HEK293 (cell line): ENCODE measurements at regions not wholly inside any gene's neighbourhood (a gene's known extent, or its start where the extent isn't known, plus 50 kb on each side); places are given as distances from the start of the nearest gene placed in this dataset.

ENCODE experiments used
- BCL11A ChIP-seq: fragments of 450-650 bp; formaldehyde crosslinking; IDR thresholded peaks from 2 replicates; pipeline ENCODE4 v1.5.1; 2016; ENCODE audit warnings: low read depth, missing biosample characterization, missing genetic modification characterization
- KLF8 ChIP-seq: fragments of 450-650 bp; formaldehyde crosslinking; IDR thresholded peaks from 2 replicates; pipeline ENCODE4 v1.5.1; 2016; ENCODE audit warnings: missing biosample characterization, missing genetic modification characterization
- KLF9 ChIP-seq: fragments of 450-650 bp; formaldehyde crosslinking; IDR thresholded peaks from 2 replicates; pipeline ENCODE4 v1.5.1; 2016; ENCODE audit warnings: missing biosample characterization, missing genetic modification characterization, low read depth
- MZF1 ChIP-seq: fragments of 450-650 bp; formaldehyde crosslinking; IDR thresholded peaks from 2 replicates; pipeline ENCODE4 v1.5.1; 2017; ENCODE audit warnings: missing biosample characterization, missing genetic modification characterization, borderline replicate concordance
- OSR2 ChIP-seq: fragments of 450-650 bp; formaldehyde crosslinking; IDR thresholded peaks from 2 replicates; pipeline ENCODE4 v1.5.1; 2016; ENCODE audit warnings: missing biosample characterization, missing genetic modification characterization
- SCRT1 ChIP-seq: fragments of 450-650 bp; formaldehyde crosslinking; IDR thresholded peaks from 2 replicates; pipeline ENCODE4 v1.5.1; 2016; ENCODE audit warnings: missing biosample characterization, missing genetic modification characterization, borderline replicate concordance
- YY1 ChIP-seq: fragments of 450-650 bp; formaldehyde crosslinking; IDR thresholded peaks from 2 replicates; pipeline ENCODE4 v1.5.1; 2018; ENCODE audit warnings: missing biosample characterization, missing genetic modification characterization
- ZNF202 ChIP-seq: fragments of 450-650 bp; formaldehyde crosslinking; IDR thresholded peaks from 2 replicates; pipeline ENCODE4 v1.5.1; 2016; ENCODE audit warnings: missing biosample characterization, missing genetic modification characterization, borderline replicate concordance
- TF ChIP-seq, protein P1 (sequence below): fragments of 450-650 bp; formaldehyde crosslinking; IDR thresholded peaks from 2 replicates; pipeline ENCODE4 v1.5.1; 2016; ENCODE audit warnings: missing biosample characterization, missing genetic modification characterization
- TF ChIP-seq, protein P2 (sequence below): fragments of 450-650 bp; formaldehyde crosslinking; IDR thresholded peaks from 2 replicates; pipeline ENCODE4 v1.5.1; 2016; ENCODE audit warnings: missing biosample characterization, missing genetic modification characterization

DNA sequence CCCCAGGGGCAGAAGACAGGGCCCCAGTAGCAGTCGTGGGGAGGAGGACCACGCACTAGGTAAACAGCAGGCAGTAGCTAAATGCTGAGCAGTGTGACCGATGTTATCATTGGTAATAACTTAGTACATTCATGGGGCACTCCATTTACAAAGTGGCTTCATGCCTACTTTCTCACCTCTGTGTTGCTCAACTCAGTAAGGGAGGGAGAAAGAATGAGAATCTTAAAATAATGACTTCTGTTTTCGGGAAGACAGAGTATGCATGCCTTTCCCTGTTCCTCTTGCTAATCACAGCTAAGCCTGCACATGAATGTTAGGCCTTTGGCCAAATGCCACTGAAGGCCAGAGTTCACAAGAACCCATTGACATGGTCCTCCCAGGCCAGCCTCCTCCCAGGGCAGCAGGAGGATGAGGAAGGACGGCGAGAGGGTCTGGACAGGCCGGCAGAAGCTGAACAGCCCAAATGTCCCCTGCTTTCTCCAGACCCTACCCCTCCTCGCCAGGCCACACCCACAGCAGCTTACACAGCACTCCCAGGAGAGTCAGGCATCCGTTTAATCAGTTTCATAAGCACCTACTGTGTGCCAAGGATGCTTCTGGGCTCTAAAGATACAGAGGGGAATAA is 183.4 kb downstream of the ANKRD60 start:
- TF ChIP-seq, protein P1, sequence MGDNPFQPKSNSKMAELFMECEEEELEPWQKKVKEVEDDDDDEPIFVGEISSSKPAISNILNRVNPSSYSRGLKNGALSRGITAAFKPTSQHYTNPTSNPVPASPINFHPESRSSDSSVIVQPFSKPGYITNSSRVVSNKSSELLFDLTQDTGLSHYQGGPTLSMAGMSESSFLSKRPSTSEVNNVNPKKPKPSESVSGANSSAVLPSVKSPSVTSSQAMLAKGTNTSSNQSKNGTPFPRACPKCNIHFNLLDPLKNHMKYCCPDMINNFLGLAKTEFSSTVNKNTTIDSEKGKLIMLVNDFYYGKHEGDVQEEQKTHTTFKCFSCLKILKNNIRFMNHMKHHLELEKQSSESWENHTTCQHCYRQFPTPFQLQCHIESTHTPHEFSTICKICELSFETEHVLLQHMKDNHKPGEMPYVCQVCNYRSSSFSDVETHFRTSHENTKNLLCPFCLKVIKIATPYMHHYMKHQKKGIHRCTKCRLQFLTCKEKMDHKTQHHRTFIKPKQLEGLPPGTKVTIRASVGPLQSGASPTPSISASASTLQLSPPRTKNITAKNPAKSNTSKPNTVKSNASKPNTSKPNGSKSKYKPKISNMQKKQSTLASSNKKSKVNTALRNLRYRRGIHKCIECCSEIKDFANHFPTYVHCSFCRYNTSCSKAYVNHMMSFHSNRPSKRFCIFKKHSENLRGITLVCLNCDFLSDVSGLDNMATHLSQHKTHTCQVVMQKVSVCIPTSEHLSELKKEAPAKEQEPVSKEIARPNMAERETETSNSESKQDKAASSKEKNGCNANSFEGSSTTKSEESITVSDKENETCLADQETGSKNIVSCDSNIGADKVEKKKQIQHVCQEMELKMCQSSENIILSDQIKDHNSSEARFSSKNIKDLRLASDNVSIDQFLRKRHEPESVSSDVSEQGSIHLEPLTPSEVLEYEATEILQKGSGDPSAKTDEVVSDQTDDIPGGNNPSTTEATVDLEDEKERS (tag by site-specific recombination): no peak
- TF ChIP-seq, protein P2, sequence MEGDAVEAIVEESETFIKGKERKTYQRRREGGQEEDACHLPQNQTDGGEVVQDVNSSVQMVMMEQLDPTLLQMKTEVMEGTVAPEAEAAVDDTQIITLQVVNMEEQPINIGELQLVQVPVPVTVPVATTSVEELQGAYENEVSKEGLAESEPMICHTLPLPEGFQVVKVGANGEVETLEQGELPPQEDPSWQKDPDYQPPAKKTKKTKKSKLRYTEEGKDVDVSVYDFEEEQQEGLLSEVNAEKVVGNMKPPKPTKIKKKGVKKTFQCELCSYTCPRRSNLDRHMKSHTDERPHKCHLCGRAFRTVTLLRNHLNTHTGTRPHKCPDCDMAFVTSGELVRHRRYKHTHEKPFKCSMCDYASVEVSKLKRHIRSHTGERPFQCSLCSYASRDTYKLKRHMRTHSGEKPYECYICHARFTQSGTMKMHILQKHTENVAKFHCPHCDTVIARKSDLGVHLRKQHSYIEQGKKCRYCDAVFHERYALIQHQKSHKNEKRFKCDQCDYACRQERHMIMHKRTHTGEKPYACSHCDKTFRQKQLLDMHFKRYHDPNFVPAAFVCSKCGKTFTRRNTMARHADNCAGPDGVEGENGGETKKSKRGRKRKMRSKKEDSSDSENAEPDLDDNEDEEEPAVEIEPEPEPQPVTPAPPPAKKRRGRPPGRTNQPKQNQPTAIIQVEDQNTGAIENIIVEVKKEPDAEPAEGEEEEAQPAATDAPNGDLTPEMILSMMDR (tag by site-specific recombination): no peak
- TF ChIP-seq MZF1 (tag by site-specific recombination) (no peak), SCRT1 (tag by site-specific recombination) (no peak), OSR2 (tag by site-specific recombination) (no peak), ZNF202 (tag by site-specific recombination) (no peak), YY1 (tag by site-specific recombination) (no peak), KLF8 (tag by site-specific recombination) (no peak), BCL11A (tag by site-specific recombination) (no peak), KLF9 (tag by site-specific recombination) (no peak)
